Inflammatory macrophage treated with lipopolysaccharide for 1 hour (primary cell): ENCODE measurements at regions not wholly inside any gene's neighbourhood (a gene's known extent, or its start where the extent isn't known, plus 50 kb on each side); places are given as distances from the start of the nearest gene placed in this dataset.

Source experiments
- DNase-seq, 2 donors: peaks; one replicate each; pipeline ENCODE4 v3.0.0-alpha.2; 2020 to 2022

DNA sequence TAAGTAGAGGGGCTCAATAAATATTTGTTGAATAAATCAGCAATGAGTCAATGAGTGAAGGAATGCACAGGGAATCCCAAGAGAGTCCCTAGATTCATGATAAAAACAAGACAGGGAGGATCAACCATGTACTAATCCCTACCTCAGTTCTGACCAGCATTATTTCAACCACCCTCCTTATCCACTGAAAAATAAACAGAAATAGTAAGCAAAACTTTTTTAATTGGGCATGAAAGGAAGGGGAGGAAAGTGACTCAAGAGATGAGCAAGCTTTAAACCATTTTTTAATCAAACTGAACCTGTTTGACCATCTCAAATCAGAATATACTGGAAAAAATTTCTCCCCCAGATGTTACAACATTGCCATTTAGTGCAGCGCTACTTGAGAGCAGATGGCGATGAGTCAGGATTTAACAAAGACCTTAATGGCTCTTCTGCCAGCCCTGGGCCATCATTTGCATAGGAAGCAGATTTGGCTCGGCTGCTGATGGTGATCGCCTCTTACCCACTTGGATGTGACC lies 194.8 kb upstream of the SLC30A5 start:
- DNase-seq = no peak

DNA sequence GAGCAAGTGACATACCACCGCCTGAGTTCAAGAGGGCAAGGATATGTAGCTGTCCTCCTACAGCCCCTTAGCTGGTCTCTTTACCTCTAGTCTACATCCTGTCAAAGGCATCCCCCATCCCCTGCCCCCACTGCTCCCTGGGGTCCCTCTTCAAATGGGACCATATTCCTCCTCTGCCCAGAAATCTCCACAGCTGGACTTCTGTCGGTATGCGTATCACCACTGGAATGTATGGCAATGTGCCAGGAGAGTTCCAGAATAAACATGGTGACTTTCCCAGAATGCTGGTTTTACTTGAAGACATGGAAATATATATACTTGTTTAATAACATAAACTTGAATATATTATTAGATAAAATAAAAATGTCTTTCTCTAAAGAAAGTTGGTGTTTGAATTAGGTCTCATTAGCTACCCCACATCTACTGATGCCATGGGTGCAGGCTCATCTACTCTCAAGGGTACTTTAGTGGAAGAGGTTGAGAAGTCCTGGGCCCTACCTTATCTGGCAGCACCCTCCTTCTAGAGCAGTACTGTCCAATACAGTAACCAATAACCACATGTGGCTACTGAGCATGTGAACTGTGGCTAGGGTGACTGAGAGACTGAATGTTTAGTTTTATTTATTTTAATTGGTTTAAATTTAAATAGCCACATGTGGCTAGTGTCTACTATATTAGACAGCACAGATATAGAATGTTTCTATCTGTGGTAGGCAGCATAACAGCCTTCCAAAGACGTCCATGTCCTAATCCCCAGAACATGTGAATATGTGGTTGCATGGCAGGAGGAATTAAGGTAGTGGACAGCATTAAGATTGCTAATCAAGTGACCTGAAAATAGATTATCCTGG lies 181.7 kb upstream of the SLC30A5 start:
- no peak for DNase-seq

DNA sequence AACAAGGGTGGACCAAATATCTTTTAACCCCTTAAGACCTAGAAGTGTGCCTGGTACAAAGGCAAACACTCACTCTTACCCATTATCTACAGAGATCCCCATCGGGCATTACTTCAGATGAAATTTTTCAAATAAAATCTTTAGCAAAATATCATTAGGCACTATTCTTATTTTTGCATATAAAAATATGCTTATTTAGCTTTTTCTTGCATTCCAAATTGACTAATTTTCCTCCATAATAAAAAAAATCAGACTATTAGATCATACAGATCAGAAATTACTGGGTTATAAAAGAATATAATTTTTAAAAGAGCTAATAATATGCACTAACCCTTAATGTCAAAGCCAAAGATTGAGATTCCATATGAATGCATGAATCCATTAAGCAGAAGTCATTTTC lies 178.7 kb upstream of the SLC30A5 start:
- no peak for DNase-seq

DNA sequence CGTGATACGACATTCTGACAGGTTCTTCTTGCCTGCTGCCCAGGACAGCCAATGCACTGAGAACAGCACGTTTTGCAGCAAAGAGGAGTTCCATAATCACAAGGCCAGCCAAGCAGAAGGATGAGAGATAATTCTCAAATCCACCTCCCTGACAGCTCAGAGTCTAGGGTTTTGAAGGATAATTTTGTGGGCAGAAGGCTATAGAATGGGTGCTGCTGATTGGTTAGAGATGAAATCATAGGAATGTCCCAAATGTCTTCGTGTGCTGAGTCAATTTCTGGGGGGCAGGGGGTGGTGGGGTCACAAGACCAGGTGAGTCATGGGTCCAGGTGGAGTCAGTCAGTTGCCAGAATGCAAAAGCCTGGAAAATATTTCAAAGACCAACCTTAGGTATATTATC lies 175.5 kb upstream of the SLC30A5 start:
- no peak for DNase-seq

DNA sequence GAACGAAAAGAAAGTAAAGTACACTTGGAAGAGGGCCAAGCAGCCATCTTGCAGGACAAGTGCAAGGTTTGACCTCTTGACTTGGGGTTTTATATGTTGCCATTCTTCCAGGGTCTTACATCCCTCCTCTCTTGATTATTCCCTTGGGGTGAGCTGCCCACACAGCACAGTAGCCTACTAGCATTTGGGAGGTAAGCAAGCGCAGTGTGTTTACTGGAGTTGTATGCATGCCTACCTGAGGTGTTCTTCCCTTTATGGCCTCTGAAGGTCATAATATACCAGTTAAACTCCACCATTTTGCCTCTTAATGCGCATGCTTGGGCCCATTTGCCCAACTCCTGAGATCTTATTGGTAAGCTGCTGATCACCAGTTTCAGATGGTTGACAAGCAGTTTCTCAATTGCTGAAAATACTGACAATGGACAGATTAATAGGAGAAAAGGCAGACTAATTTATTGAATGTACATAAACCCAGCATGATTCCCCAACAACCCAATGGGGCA lies 173.8 kb upstream of the SLC30A5 start:
- no peak for DNase-seq

DNA sequence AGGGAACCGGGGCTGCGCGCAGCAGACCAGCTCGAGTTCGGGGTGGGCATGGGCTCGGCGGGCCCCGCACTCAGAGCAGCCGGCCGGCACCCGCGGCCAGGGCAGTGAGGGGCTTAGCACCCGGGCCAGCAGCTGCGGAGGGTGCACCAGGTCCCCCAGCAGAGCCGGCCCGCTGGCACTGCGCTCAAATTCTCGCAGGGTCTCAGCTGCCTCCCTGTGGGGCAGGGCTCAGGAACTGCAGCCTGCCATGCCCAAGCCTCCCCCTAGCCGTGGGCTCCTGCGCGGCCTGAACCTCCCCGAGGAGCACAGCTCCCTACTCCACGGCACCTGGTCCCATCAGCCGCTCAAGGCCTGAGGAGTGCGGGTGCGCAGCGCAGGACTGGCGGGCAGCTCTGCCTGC lies 172.9 kb upstream of the SLC30A5 start:
- no peak for DNase-seq

DNA sequence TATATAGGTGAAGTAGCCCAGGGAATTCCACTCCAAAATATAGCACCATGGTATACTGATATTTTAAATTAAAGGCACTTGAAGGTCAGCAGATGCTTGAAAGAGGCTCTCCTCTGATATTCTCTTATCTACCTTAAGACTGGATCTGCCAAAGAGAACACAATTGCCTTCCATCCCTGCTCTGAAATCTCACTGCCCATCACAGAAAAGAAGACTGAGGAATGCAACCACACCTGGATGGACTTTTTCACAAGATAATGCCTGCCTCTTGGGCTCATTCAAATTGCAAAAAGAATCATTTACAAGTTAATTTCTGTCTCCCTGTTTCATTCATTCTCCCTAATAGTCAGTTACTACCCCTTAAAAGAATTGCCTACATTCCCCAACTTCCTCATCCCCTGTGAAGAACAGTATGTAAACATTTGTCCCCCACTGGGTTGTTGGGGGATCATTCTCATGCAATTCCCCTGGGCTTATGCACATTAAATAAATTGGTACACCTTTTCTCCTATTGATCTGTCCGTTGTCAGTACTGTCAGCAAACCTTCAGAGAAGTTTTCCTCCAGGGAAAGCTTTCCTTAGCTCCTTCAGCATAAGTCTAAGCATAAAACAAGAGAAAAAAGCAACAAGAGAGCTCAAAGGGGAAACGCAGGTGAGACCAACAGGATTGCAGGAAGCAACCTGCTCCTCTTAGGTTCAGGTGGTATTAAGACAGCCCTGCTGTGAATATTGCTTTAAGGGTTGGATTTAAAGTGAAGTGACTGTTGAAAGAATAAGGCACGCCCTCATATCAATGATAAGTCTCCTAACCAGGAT lies 171.4 kb upstream of the SLC30A5 start:
- no peak for DNase-seq

DNA sequence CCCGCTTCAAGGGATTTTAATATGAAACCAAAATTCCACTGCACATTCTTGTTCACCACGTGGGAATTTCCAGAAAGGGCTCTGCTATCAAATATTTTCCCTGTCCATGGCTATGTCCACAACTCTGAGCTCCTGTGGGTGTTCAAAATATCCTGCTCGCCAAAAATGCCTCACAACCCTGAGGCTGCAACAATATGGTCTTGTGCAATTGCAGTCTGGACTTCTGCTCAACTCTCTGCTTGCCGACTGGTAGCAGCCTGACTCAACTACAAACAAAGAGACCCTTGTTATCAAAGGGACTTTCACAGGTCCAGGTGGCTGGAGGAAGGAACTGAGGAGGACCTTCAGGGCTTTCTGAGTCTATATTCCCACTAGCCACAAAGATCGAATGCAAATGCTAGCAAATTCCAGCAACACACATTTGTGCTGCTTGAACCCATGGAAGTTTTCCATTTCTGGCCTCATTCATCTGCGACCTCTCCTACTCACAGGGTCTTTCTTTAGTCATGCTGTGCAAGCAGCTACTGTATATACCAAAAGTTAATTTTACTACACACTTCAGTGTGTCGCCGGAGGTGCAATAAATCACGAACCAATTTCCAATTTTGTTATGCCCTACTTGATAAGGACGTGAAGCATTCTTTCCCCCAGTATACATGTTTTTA lies 169.2 kb upstream of the SLC30A5 start:
- DNase-seq = no peak

DNA sequence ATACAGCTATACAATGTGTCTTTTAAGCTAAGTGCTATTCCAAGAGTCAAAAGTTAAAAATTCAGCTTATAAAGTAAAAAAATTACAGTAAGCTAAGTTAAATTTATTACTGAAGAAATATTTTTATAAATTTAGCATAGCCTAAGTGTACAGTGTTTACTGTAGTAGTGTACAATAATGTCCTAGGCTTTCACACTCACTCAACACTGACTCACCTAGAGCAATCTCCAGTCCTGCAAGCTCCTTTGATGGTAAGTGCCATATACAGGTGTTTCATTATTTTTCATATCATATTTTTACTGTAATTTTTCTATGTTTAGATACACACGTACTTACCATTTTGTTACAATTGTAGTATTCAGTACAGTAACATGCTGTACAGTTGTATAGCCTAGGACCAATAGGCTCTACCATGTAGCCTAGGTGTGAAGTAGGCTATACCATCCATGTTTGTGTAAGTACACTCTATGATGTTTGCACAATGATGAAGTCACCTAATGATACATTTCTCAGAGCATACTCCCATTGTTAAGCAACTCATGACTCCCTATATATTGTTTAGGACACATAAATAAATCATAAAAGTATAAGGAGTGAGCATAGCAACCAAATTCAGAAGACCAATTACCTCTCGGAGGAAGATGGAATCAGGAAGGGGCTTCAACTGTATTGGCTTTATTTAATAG lies 165.1 kb upstream of the SLC30A5 start:
- DNase-seq = no peak

DNA sequence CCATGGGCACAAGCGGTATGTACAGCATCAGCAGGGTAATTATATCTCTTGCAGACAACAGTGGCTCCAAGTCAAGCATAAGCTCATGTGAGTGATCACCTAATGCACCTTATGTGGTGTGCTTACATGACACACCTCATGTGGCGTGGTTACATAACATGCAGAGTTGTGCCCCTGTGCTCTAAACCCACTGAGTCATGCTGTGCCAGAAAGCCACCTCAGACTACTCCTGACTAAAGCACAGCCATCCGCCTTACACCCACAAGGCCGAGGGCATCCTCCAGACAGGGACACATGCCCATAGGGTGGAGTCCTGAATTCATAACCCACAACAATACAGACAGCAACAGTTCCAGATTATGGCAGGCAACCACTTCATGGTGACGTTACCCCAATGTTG lies 163.7 kb upstream of the SLC30A5 start:
- DNase-seq = no peak

DNA sequence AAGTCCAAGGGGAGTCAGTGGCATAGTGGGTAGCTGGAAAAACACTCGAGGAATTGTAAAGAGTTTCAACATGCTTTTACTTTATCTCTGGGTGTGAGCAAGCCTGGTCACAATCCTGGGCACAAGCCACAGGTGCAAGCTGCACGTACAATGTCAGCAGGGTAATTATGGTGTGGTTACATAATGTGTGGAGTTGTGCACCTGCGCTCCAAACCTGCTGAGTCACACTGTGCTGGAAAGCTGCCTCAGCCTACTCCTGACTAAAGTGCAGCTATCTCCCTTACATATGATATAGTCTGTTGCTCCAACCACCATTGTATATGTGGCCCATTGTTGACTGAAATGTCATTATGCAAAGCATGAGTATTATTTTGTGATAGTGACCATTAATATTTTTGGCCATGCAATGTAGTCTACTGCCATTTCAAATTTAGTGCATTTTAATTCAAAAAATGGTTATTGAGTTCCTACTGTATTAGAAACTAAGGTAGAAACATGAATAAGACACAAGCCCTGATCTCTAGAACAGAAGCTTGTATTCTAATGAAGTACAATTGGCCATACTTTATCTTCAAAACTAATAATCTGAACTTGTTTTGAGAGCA lies 160.9 kb upstream of the SLC30A5 start:
- no peak for DNase-seq

DNA sequence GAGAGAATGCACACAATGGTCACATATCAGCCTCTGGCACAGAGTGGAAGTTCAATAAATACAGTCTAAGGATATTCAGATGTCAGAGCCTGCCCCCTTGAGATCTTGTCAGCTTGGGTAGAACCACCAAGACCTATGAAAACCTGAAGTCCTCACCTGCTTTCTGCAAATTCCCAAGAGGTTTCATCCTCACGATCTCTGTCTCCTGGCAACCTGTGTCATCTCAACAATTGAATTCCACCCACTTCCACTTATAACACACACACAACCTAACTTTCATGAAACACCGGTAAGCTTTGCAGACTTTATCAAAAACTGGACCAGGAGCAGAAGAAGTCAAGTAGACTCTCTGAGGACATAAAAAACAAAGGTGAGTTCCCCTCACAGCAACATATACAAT lies 151.6 kb upstream of the SLC30A5 start:
- no peak for DNase-seq

DNA sequence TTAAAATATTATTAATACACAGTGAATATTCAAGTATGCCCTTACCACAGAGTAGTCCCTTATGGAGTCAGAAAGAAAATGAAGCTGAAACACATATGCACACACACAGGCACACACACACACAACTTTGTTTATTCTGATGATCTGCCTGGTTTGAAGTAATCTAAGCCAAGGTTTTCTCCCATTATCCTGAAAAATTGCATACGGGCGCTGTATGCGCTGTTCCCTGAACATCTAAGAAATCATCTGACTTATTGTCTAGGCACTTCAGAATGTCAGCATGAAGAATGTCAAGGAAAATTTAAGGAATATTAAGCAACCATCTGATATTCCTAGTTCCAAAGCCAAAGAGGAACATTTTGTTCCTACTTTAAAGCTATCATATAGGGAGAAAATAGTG lies 147.1 kb upstream of the SLC30A5 start:
- no peak for DNase-seq

DNA sequence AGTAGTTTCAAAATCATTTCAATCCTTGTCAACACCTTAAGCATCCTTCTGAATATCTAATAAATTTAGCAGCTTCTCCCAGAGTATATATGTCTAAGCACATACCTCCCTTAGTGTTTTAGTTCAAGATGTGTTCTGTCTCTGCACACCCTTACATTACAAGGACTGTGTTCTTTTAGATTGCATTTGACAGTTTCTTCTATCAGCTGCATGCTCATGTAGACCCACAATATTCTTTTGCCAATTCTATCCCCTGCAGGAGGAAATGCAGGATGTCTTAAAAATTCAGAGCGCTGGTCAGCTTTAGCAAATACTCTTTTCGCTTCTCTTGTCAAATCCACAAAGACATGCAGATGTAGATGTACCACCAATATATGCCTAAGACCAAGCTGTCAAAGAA lies 145.8 kb upstream of the SLC30A5 start:
- no peak for DNase-seq

DNA sequence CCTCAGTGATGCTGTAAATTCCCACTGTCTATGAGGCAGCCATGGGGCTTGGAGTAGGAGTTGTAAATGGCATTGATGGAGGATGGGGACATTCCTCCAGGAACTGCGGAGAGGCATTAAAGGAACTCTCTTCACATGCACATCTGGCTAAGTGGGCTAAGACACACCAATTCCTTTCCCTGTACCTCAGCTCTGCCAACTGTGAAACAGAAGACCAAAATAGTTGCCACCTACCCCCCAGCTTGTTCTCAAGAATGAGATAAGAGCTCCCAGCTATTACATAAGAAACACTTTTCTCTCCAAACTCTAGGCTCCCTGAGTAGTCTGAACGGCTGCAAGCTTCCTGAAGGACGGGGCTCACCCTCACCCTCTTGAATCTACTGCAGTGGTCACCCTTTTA lies 144.6 kb upstream of the SLC30A5 start:
- no peak for DNase-seq

DNA sequence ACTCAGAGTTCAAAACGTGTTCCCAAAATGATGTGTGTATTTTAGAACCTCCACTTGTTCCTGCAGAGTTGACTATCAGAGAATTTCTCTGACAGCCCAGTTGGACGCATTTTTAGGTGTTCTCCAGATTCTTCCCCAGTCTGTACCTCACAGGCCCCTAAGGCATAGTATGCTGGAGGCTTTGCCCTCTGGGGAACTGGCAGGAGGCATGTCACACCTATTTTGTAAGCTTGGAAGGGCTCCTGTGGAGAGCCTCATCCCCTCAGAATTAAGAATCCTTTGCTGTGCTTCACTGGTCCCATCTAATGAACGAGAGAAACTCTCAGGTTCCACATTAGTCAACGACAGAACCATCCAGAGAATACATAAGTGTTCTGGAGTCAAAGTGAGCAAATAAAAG lies 144.1 kb upstream of the SLC30A5 start:
- no peak for DNase-seq

DNA sequence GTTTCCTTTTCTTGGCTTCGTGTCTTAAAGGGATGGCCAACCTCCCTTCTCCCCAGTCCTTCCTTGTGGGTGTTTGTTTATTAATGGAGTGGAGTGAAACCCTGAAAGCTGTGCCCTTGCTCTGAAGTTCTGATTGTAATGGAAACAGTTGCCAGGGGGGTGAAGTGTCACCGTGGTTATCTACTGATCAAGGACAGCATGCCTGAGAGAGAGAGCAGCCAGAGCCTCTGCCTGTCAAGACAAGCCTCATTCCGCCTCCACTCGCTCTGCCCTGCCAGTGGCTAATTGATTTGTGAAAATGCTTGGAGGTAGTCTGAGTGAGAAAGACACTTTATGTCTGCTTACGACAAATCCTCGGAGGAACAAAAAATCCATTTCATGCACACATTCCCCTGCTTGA lies 143.7 kb upstream of the SLC30A5 start:
- DNase-seq = no peak

DNA sequence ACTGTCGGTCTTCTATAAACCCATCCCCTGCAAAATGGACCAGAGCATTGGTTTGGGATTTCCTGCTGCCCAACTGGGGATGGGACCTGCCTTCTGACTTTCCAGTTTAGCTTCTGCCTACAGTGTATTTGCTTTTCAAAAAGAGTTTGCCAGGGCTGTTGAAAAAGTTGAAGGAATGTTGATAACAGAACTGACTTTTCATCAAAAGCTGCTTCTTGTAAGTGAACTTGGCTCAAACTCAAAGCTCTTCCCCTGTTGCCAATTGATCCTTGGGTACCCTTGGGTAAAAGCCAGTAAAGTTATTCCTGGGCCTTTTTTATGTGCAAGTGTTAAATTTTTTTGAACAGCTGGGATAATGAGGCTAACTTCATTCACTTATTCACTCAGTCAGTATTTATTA lies 142.9 kb upstream of the SLC30A5 start:
- no peak for DNase-seq

DNA sequence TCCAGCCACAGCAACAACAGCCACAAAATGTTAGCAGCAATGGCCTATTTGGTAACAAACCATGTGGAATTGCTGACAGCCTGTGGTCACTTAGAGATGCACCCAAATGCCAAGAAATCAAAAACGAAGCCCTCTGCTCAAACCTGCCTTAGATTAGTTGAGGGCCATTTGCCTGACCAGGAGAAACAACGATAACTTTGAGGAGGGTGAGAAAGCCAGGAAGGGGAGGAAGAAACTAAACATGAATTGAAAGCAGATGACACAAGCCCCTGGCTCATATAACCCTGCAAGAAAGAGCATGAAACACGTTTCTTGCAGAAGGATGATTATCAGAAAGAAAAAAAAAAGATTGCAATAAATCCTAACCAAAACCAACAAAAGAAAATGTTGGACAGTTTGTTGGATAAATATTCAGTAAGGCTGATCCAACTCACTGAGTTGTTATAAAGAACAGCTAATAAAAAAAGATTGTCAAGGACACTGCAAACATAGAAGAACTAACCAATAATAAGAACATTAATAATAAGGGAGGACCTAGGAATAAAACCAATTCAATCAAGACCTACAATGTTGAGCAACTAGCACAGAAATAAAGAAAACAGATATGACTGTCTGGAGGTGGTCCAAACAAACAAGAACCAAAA lies 140.5 kb upstream of the SLC30A5 start:
- no peak for DNase-seq

DNA sequence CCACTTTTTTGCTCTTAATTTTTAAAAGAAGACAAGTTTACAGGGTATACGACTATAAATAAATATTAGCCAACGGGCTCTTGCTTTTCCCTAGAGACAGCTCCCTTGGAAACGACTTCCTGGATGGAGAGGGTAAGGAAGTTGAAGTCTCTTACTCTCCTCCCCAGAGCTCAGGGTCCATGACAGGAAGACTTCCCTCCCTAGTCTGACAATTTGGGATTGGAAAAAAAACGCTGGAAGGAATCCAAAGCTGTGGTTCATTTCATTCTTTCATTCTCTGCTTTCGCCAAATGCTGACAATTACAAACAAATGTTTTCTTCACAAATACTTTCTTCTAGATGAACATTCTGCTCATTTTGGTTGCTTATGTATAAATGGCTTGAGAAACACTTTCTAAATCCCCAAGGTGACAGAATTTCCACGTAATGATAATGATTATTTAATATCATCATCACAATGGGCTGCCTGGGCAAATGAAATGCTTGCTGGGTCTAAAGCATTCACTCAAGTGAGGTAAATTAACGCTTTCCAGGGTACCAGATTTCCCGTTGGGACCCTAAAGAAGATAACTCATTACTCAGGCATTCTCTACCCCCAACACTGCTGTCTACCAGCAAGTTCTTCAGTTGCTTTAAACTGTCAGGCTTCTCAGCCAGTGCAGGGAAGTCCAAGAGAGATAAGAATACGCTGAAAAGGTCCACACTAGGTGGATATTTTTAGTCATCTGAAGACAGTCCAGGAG lies 139.8 kb upstream of the SLC30A5 start:
- no peak for DNase-seq

DNA sequence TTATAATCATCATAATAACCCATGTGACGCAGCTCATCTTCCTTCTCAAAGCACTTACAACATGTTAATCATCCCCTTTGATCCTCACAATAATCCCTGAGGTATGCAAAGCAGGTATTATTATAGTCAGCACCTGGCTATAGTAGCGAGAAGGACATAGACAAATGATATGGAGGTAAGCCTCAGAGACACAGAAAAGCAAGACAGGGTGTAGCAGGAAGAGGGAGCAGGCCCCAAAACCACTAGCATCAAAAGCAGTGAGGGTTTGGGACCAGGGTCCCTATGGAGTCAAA lies 139.2 kb upstream of the SLC30A5 start:
- no peak for DNase-seq
